ENCODE measurements at regions not wholly inside any gene's neighbourhood (a gene's known extent, or its start where the extent isn't known, plus 50 kb on each side); places are given as distances from the start of the nearest gene placed in this dataset.

DNA sequence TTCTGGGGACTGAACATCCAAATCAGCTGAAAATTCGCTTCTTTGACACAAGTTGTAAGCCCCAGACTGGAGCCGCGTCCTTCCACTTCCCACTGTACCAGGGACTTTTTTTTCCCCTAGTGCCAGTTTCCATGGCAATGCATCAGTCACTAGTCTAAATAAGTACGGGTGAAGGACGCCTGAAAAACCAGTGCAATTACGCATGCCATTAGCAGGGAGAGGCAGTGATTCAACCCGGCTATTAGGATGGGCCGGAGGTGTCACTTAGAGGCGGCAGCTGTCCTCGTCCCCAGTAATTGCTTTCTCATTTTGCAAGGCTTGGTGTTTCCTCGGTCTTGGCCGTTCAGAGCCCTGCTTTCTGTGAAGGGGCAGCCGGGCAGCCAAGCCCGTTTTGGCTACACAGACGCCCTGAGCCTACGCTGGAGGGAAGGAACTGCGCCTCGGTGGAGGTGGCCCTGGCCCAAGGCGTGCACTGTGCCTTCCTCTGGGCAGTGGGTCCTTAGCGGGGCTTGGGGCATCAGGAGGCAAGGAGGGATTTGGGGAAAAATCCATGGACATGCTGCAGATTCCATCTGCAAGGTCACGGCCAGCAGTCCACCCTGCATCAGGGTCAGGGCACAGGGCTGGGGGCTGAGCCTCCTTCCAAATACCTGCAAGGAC lies 319.7 kb downstream of the CTTN start:
- no TSS peak for BruUV-seq (replicated peaks)
- in situ Hi-C loops (cut with HindIII; ENCODE audit: extremely low pct_ligation_motif_present, low pct_unique_long_range_greater_than_20kb): no loop called here
- Histone ChIP-seq H3K4me1 (ENCODE audit: insufficient read depth, low read length) (no peaks in the 10 kb centered on the region), H4K20me1 (ENCODE audit: insufficient read depth, low read length) (no peaks in the 10 kb centered on the region), H3K27ac (ENCODE audit: extremely low read length, insufficient read depth, low read length) (no peak overlapping the region), H3K4me3 (replicated peaks in 1 of 3; ENCODE audit: insufficient read depth in 1 of 3, low read depth in 2 of 3, low read length in 3 of 3) (no peak overlapping the region), H3K36me3 (replicated peaks in 1 of 2; ENCODE audit: control insufficient read depth in 1 of 2, insufficient read depth in 2 of 2, low read length in 2 of 2) (peaks cover 7 to 12% of the 10 kb centered on the region in 2 experiments; a peak in 3 of 5 replicates), H3K79me2 (ENCODE audit: insufficient read depth, low read length) (no peaks in the 10 kb centered on the region), H3K4me2 (ENCODE audit: low read depth, low read length) (no peak overlapping the region), H3K9ac (ENCODE audit: insufficient read depth, low read depth, low read length) (no peak overlapping the region), H3K27me3 (ENCODE audit: control insufficient read depth in 1 of 2, insufficient read depth in 2 of 2, low read length in 2 of 2) (no peaks in the 10 kb centered on the region), H3K9me3 (ENCODE audit: low read length) (no peaks in the 10 kb centered on the region), H2AFZ (ENCODE audit: low read length) (no peak overlapping the region)
- intact Hi-C loops (cut with micrococcal nuclease; ENCODE audit: unreplicated experiment): no loop called here
- 95% methylated on average over 19 of the region's 21 CpGs for whole genome bisulfite sequencing (ENCODE audit: low lambda C conversion rate)
- ATAC-seq: no peak
- TF ChIP-seq ZNF33B (CRISPR knock-in tag; IDR thresholded peaks at IDR 0.05) (no peak), TCF12 (IDR thresholded peaks at IDR 0.05) (no peak), TCF12 (CRISPR knock-in tag; IDR thresholded peaks at IDR 0.05) (no peak), MYC (CRISPR knock-in tag; IDR thresholded peaks at IDR 0.05; ENCODE audit: borderline replicate concordance) (no peak), ASH2L (IDR thresholded peaks at IDR 0.05; ENCODE audit: insufficient read length, low read depth, low read length) (no peak), MEIS2 (CRISPR knock-in tag; IDR thresholded peaks at IDR 0.05) (no peak), NR2F6 (IDR thresholded peaks at IDR 0.05) (no peak), NR2F6 (CRISPR knock-in tag; IDR thresholded peaks at IDR 0.05) (no peak), ESRRA (CRISPR knock-in tag; IDR thresholded peaks at IDR 0.05; ENCODE audit: low read depth) (no peak), ZSCAN30 (CRISPR knock-in tag; IDR thresholded peaks at IDR 0.05) (no peak)
- TF ChIP-seq, protein P1, sequence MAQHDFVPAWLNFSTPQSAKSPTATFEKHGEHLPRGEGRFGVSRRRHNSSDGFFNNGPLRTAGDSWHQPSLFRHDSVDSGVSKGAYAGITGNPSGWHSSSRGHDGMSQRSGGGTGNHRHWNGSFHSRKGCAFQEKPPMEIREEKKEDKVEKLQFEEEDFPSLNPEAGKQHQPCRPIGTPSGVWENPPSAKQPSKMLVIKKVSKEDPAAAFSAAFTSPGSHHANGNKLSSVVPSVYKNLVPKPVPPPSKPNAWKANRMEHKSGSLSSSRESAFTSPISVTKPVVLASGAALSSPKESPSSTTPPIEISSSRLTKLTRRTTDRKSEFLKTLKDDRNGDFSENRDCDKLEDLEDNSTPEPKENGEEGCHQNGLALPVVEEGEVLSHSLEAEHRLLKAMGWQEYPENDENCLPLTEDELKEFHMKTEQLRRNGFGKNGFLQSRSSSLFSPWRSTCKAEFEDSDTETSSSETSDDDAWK (CRISPR knock-in tag; IDR thresholded peaks at IDR 0.05): no peak
- no peak for FAIRE-seq
- no peak for DNase-seq (ENCODE audit: low spot score)
- CTCF ChIA-PET (ENCODE audit: low intra/inter-chr PET ratio, low total read pairs): no interaction called here
- POLR2A ChIA-PET: no interaction called here
